ENCODE measurements at regions not wholly inside any gene's neighbourhood (a gene's known extent, or its start where the extent isn't known, plus 50 kb on each side); places are given as distances from the start of the nearest gene placed in this dataset.
"Not testable (repeated sequence)": the region's sequence is repeated elsewhere in the genome, so short reads cannot be mapped to it uniquely, and the experiment has no call there.

DNA sequence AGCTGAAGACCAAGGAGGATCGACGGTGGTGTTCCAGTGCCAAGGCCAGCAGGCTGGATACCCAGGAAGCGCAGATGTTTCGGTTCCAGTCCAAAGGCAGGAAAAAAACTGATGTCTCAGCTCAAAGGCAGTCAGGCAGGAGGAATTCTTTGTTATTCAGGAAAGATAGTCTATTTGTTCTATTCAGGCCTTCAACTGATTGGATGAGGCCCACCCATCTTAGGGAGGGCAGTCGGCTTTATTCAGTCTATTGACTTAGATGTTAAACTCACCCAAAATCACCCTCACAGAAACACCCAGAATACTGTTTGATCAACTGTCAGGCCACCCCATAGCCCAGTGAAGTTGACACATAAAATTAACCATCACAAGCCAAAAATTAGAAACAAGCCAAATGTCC is 63.9 kb upstream of the SMURF2 start:
- H3K9me3 ChIP-seq (ENCODE audit: control insufficient read depth, low read length); H3K4me1 ChIP-seq (ENCODE audit: control insufficient read depth, insufficient read depth, low read length); H3K36me3 ChIP-seq (ENCODE audit: control insufficient read depth, insufficient read depth, low read length); H3K4me3 ChIP-seq (ENCODE audit: low read length); H3K9ac ChIP-seq (ENCODE audit: low read length); H3K27me3 ChIP-seq (ENCODE audit: control insufficient read depth, insufficient read depth, low read length): not testable (repeated sequence)

DNA sequence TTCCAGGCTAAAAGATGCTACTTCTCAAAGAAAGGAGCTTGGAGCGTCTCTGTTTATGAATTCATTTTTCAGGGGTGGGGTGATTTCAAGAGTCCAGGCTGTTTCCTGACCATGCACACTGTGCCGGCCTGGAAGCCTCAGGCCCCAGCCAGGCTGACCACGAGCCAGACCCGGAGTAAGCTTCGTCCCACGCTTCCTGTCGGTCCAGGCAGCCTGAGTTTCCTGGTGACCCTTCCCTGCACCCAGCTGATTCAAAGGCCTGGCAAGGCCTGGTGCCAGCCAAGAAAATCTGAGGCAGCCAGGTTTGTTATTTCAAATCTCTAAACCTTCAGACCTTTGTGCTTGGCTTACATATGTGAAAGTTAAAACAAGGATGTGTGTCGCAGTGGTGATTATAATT is 62.1 kb upstream of the SMURF2 start:
- not testable (repeated sequence) for H3K27me3 ChIP-seq (ENCODE audit: control insufficient read depth, insufficient read depth, low read length); H3K36me3 ChIP-seq (ENCODE audit: control insufficient read depth, insufficient read depth, low read length); H3K4me1 ChIP-seq (ENCODE audit: control insufficient read depth, insufficient read depth, low read length); H3K4me3 ChIP-seq (ENCODE audit: low read length); H3K9ac ChIP-seq (ENCODE audit: low read length); H3K9me3 ChIP-seq (ENCODE audit: control insufficient read depth, low read length)

DNA sequence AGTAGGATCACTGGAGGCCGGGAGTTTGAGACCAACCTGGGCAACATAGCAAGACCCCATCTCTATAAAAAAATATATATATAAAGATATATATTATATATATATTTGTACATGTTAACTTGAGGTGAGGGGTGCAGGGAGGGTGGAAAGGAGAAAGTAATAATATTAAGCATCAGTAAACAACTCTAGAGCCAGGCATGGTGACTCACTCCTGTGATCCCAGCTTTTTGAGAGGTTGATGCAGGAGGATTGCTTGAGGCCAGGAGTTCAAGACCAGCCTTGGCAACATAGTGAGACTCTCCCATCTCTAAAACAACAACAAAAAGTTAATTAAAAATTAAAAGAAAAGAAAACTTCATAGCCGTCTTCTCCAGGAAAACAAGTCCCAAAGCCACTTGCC is 61.7 kb upstream of the SMURF2 start:
- Histone ChIP-seq H3K9me3 (ENCODE audit: control insufficient read depth, low read length) (no peaks in the 10 kb centered on the region), H3K36me3 (ENCODE audit: control insufficient read depth, insufficient read depth, low read length) (no peaks in the 10 kb centered on the region), H3K4me1 (ENCODE audit: control insufficient read depth, insufficient read depth, low read length) (no peaks in the 10 kb centered on the region), H3K27me3 (ENCODE audit: control insufficient read depth, insufficient read depth, low read length) (no peaks in the 10 kb centered on the region), H3K9ac (ENCODE audit: low read length) (no peak overlapping the region), H3K4me3 (ENCODE audit: low read length) (no peak overlapping the region)

DNA sequence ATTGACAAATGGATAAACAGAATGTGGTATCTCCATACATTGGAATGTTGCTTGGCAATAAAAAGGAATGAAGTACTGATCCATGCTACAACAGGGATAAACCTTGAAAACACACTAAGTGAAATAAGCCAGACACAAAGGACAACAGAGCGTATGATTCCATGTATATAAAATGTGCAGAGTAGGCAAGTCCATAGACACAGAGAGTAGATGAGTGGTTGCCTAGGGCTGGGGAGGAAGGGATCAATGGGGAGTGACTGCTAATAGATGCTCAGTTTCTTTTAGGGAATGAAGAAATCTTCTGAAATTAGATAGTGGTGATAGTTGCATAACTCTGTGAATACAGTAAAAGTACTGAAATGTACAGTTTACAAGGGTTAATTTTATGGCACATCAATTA is 59.4 kb upstream of the SMURF2 start:
- H3K9ac ChIP-seq (ENCODE audit: low read length); H3K9me3 ChIP-seq (ENCODE audit: control insufficient read depth, low read length); H3K4me1 ChIP-seq (ENCODE audit: control insufficient read depth, insufficient read depth, low read length); H3K27me3 ChIP-seq (ENCODE audit: control insufficient read depth, insufficient read depth, low read length); H3K36me3 ChIP-seq (ENCODE audit: control insufficient read depth, insufficient read depth, low read length); H3K4me3 ChIP-seq (ENCODE audit: low read length): not testable (repeated sequence)

DNA sequence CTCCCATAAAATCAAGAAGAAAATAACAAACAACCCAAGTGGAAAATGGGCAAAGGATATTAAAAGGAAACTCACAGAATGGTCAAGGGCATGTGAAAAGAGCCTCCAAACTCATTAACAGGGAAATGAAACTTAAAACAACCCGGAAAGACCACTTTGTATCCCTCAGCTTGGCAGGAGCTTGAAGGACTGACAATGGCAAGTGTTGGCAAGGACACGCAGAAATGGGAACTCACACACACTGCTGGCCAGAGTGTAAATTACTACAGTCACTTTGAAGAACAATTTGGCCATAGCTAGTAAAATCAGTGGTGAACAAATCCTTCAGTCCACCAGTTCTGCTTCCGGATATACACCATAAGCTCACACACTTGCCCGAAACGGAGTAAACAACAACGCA is 58.1 kb upstream of the SMURF2 start:
- not testable (repeated sequence) for H3K9me3 ChIP-seq (ENCODE audit: control insufficient read depth, low read length); H3K4me3 ChIP-seq (ENCODE audit: low read length); H3K9ac ChIP-seq (ENCODE audit: low read length); H3K27me3 ChIP-seq (ENCODE audit: control insufficient read depth, insufficient read depth, low read length); H3K36me3 ChIP-seq (ENCODE audit: control insufficient read depth, insufficient read depth, low read length); H3K4me1 ChIP-seq (ENCODE audit: control insufficient read depth, insufficient read depth, low read length)

DNA sequence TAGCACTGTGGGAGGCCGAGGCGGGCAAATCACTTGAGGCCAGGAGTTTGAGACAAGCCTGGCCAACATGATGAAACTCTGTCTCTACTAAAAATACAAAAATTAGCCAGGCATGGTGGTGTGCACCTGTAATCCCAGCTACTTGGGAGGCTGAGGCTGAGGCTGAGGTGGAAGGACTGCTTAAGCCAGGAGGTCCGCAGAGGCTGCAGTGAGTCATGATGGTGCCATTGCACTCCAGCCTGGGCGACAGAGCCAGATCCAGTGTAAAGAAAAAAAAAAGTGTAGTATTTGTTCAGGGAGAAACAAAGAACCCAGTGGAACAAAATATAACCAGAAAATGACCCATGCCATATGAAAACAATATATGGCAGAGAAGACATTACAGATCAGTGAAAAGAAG is 57.4 kb upstream of the SMURF2 start:
- not testable (repeated sequence) for H3K9me3 ChIP-seq (ENCODE audit: control insufficient read depth, low read length)

GRCh38 chr17:64718816-64719215 is 56.7 kb upstream of the SMURF2 start:
- not testable (repeated sequence) for H3K27me3 ChIP-seq (ENCODE audit: control insufficient read depth, insufficient read depth, low read length); H3K9me3 ChIP-seq (ENCODE audit: control insufficient read depth, low read length); H3K9ac ChIP-seq (ENCODE audit: low read length); H3K4me1 ChIP-seq (ENCODE audit: control insufficient read depth, insufficient read depth, low read length); H3K36me3 ChIP-seq (ENCODE audit: control insufficient read depth, insufficient read depth, low read length); H3K4me3 ChIP-seq (ENCODE audit: low read length)

More for the DNA sequence above, 57.4 kb upstream of the SMURF2 start:
- not testable (repeated sequence) for H3K9ac ChIP-seq (ENCODE audit: low read length); H3K27me3 ChIP-seq (ENCODE audit: control insufficient read depth, insufficient read depth, low read length); H3K36me3 ChIP-seq (ENCODE audit: control insufficient read depth, insufficient read depth, low read length); H3K4me1 ChIP-seq (ENCODE audit: control insufficient read depth, insufficient read depth, low read length); H3K4me3 ChIP-seq (ENCODE audit: low read length)

GRCh38 chr17:64718058-64718457 is 56.0 kb upstream of the SMURF2 start:
- no peak overlapping the region for H3K9ac ChIP-seq (ENCODE audit: low read length)
- no peaks in the 10 kb centered on the region for H3K27me3 ChIP-seq (ENCODE audit: control insufficient read depth, insufficient read depth, low read length)
- no peaks in the 10 kb centered on the region for H3K36me3 ChIP-seq (ENCODE audit: control insufficient read depth, insufficient read depth, low read length)
- H3K4me3 ChIP-seq (ENCODE audit: low read length): no peak overlapping the region
- peaks cover 12% of the 10 kb centered on the region for H3K4me1 ChIP-seq (ENCODE audit: control insufficient read depth, insufficient read depth, low read length)
- no peaks in the 10 kb centered on the region for H3K9me3 ChIP-seq (ENCODE audit: control insufficient read depth, low read length)

DNA sequence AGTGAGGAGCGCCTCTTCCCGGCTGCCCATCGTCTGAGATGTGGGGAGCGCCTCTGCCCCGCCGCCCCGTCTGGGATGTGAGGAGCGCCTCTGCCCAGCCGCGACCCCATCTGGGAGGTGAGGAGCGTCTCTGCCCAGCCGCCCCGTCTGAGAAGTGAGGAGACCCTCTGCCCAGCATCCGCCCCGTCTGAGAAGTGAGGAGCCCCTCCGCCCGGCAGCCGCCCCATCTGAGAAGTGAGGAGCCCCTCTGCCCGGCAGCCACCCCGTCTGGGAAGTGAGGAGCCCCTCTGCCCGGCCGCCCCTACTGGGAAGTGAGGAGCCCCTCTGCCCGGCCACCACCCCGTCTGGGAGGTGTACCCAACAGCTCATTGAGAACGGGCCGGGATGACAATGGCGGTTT is 54.4 kb upstream of the SMURF2 start:
- H3K4me3 ChIP-seq (ENCODE audit: low read length); H3K9ac ChIP-seq (ENCODE audit: low read length); H3K9me3 ChIP-seq (ENCODE audit: control insufficient read depth, low read length); H3K36me3 ChIP-seq (ENCODE audit: control insufficient read depth, insufficient read depth, low read length); H3K27me3 ChIP-seq (ENCODE audit: control insufficient read depth, insufficient read depth, low read length): not testable (repeated sequence)
- H3K4me1 ChIP-seq (ENCODE audit: control insufficient read depth, insufficient read depth, low read length): peaks cover 16% of the 10 kb centered on the region

DNA sequence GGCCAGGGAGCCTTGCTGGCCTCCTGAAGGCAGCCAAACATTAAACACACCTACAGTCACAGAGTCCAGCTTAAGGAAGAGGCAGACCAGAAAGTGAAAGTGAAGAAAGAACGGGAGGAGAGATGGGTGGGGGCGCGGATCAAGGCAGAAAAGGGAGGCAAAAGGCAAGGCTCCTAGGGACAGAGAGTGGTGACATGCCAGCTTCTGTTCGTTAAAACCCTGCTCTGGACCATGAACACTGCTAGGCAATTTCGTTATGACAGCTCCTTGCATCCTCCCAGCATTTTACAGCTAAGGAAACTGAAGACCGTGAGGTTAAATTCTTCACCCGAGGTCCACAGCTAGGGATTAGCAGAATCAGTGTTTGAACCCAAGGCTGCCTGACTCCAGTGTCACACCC is 51.7 kb upstream of the SMURF2 start:
- not testable (repeated sequence) for H3K9me3 ChIP-seq (ENCODE audit: control insufficient read depth, low read length)
- Histone ChIP-seq H3K9ac (ENCODE audit: low read length) (peak overlapping the region; percentile 56), H3K4me3 (ENCODE audit: low read length) (peak overlapping the region; percentile 12)

GRCh38 chr17:64712557-64713351 is 50.6 kb upstream of the SMURF2 start:
- peaks cover 20% of the 10 kb centered on the region for H3K4me1 ChIP-seq (ENCODE audit: control insufficient read depth, insufficient read depth, low read length)
- H3K36me3 ChIP-seq (ENCODE audit: control insufficient read depth, insufficient read depth, low read length); H3K9ac ChIP-seq (ENCODE audit: low read length): not testable (repeated sequence)

More for the DNA sequence above, 51.7 kb upstream of the SMURF2 start:
- not testable (repeated sequence) for H3K36me3 ChIP-seq (ENCODE audit: control insufficient read depth, insufficient read depth, low read length); H3K27me3 ChIP-seq (ENCODE audit: control insufficient read depth, insufficient read depth, low read length)
- H3K4me1 ChIP-seq (ENCODE audit: control insufficient read depth, insufficient read depth, low read length): peaks cover 20% of the 10 kb centered on the region

More at GRCh38 chr17:64712557-64713351, 50.6 kb upstream of the SMURF2 start:
- H3K27me3 ChIP-seq (ENCODE audit: control insufficient read depth, insufficient read depth, low read length); H3K9me3 ChIP-seq (ENCODE audit: control insufficient read depth, low read length); H3K4me3 ChIP-seq (ENCODE audit: low read length): not testable (repeated sequence)
